Right renal pelvis (tissue), 4 donors: ENCODE measurements at regions not wholly inside any gene's neighbourhood (a gene's known extent, or its start where the extent isn't known, plus 50 kb on each side); places are given as distances from the start of the nearest gene placed in this dataset.

Experiments used
- DNase-seq, 4 donors: peaks; one replicate each; pipeline ENCODE4 v3.0.0-alpha.2; 2013; ENCODE audit warnings: low read depth in 4 of 4, low spot score in 3 of 4, missing footprints in 1 of 4

DNA sequence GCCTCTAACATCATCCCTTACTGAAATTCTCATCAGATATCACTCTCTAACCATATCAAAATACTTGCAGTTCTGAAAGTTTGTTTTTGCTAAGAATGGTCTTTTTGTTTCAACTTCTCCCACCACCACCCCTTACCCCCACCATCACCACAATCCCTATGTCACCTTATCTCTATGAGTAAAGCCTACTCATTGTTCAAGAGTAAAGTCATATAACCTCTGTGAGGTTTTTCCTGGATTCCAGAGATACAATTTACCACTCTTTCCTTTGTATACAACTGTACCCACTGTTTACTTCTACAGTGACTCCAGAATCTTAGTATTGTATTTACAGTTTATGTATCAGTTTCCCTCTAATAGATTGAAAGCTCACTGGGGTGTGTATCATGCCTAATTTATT is 158.0 kb upstream of the PCDH10 start:
- no peak for DNase-seq

DNA sequence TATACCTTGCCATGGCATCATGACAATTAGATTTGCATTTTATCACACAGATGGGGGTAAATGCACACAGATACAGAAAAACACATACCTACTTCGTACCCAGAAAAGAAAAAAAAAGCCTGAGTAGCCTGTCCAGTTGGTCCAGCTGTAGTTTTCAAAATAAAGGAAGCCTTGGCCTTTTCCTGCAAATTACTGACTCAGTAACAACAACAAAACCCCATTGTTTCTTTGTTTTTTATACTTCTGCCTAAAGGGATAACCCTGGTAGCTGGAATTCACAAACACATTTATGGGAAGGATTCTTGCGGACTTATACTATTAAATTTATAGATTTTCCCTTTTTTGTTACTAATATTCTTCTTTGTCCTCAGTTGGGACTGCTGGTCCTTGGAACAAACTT is 156.4 kb upstream of the PCDH10 start:
- DNase-seq: no peak

DNA sequence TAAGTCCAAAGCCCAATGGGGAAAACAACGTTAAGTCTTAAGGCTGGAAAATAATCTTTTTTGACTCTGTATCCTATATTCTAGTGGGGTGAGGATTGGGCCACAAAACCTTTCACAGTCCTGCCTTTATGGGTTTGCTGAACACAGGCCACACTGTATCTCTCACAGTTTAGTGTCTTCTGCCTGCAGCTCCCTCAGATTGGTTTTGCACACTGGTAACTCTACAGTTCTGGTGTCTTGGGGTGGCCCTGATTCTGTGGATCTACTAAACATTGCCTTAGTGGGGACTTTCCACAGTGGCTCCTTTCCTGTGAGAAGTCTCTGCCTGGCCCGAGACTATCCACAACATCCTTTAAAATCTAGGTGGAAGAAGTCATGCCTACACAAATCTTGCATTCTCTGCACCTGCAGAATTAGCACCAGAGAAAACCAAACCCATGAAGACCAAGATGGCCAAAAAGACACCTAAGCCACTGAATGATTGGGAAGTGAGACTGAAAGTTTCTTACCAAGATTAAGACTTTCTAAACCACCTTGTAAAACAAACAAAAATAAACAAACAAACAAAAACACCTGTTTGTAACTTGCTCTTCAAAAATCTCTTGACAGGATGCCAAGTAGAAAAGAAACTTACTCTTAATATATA is 150.4 kb upstream of the PCDH10 start:
- DNase-seq: no peak

DNA sequence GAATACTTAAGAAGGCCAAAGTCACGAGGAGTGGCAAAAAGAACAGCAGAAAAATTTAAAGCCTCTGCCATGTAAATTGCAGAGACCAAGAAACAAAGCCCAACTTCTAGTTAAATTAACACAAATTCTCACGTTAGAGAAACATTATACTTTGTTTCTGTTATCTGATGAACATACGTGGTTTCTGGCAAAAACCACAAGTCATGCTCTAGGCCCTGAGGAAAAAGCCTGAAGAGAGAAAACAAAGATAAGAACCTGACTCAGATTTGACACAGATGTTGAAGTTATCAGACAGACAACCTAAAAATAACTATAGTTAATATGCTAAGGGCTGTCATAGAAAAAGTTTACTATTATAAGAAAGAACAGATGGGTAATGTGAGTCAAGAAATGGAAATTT is 149.1 kb upstream of the PCDH10 start:
- DNase-seq: no peak

DNA sequence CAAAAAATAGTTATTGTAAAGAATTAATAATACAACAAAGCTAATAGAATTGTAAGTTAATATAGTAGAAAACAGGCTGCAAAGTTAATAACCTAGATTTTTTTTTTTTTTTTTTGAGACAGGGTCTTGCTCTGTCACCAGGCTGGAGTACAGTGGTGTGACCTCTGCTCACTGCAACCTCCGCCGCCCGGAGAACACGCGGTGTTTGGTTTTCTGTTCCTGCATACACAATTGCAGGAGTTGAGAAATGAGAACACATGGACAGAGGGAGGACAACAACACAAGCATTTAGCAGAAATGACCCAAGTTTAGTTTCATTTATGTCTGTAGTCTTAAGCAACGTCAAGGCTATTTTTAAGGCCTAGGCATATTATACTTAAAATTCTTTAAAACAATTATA is 145.9 kb upstream of the PCDH10 start:
- DNase-seq: no peak

DNA sequence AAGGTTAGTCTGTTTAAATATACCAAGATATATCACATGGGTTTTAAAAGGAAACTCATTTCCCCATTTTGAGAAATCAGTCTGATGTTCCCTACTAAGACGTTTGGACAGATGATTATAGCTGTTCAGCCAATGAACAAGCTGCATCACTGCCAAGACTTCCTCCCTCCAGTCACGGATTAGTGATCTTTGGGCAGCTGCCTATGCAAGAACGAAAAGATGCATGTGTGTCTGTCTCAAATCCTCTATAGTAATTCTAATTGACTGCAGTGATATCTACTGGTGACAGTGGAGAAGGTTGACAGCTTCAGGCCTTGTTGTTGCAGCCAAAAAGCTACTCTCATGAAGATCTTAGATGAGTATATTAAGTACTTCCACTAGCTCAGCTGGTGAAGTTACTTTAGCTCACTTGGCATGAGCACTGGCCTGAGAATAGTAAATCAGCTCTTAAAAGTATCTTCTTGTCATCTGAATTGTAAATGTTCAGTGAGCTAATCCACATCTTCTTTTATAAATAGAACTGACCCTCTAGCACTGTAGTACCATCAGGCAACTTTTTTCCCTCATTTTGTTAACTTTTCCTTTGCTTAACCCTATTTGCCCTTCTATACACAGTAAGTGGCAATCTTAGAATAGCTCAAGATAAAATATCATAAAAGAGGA is 134.5 kb upstream of the PCDH10 start:
- no peak for DNase-seq

DNA sequence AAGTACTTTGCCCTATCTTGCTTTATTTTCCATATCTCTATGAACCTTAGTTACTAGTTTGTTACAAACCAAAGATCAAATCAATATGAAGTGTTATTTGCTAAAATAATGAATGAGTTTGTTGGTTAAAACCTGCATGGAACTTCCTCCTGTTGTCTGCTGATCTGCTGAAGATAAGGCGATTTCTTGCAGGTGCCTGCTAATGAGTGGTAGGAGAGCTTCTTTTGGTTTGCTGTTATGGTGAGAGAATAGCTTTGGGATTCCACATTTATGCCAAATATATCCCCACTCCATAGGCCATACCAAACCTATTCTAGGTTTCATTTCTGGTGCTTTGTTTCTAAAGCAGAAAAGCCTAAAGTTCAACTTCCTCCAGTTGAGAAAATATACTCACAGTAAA is 103.8 kb upstream of the PCDH10 start:
- no peak for DNase-seq

DNA sequence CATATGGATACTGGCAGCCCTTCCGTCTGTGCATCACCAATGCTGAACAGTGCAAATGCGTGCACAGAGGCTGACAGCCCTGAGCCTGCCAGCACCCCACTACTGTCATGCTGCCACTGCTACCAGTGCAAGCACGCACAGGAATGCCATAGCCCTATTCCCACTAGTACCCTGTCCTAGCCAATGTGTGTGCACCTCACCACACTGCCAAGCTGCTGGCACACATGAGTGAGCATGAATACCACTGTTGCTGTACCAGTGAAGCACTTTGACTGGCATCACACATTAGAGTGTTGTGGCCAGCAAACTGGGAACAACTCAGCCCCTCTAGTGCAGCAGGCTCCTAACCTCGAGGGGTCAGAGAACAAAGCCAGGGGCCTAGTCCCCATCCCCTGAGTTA is 102.9 kb upstream of the PCDH10 start:
- no peak for DNase-seq

DNA sequence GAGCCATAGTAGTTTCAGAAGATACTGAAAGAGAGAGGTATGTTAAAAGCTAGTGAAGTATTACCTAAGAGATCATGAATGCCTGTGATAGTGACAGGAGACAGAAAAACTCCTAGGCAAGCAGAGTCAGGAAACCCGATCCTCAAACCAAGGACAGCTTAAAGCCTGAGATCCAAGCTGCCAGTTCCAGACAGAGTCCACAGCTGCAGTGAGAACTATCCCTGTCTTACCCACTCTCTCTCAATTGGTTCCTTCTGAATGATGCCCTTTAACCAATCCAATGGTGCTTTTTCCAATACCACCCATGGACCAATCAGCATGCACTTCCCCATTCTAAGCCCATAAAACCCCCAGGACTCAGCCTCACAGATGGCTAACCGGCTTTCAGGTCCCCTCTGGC is 90.4 kb upstream of the PCDH10 start:
- no peak for DNase-seq

DNA sequence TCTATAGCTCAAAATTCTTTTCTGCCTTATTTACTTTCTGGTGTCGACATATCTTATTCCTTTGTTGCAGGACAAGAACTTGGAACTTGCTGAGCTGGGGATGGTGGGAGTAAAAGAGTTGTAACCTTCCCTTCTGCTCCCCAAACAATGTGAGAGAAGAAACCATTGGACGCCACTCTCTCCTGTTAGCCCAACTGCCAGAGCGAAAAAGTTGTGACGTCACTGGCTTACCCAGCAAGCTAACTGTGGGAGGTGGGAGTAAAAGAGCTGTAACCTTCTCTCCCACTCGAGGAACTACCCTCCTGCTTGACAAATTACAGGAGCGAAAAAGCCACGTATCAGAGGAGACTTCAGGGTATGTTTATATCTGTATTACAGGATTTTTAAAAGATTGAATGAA is 90.0 kb upstream of the PCDH10 start:
- DNase-seq: no peak

DNA sequence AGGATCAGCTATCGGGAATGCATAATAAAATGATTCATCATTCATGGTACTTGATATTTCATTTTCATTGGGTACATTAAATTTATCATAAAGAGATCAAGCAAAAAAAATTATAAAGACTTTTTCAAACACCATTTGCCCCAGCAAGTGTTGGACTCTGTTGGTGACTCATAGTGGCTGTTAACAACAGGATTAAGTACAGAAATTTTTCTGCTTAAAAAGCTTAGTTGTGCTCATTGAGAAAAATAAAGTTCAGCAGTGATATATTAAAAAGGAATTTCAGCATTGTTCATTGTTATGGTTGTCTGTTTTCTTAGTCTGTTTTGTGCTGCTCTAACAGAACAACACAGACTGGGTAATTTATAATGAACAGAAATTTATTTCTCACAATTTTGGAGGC is 86.2 kb upstream of the PCDH10 start:
- no peak for DNase-seq

DNA sequence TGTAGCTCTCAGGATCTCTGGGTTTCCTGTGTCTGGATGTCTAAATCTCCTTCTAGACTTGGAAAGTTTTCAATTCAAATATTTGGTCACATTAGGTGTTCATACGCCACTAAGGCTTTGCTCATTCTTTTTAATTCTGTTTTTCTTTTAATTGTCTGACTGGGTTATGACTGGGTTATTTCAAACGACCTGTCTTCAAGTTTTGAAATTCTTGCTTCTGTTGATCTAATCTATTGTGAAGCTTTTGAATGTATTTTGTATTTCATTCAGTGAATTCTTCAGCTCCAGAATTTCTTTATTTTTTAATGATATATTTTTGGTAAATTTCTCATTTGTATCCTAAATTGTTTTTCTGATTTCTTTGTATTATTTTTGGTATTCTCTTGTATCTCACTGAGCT is 81.0 kb upstream of the PCDH10 start:
- no peak for DNase-seq

DNA sequence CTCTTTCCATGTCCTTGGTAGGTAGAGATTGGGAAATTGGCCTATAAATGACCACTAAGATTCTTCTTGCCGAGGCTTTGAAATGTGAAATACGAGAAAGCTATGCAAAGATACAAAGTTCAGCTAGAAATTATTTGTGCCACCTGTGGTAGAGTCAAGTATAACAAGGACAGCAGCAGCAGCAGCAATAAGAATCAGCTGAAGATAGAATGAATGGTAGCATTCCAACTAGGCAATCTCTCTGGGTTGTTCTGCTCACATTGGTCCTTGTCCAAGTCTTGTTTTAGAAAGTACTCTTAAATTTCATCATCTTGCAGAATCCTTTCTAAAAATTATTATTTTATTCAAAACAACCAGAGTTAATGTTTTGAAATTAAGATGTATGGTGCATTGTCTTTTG is 67.8 kb upstream of the PCDH10 start:
- DNase-seq: no peak

DNA sequence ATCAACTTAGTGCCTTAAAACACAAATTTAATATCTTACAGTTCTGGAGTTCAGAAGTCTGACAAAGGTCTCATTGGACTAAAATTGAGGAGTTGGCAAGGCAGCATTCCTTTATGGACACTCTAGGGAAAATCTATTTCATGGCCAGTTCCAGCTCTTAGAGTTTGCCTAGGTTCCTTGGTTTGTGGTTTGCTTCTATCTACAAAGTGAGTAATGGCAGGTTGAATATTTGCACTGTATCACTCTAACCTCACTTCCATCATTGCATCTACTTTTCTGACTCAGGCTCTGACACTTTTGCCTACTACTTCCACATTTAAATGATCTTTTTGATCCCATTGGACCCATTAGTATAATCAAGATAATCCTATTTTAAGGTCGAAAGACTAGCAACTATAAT is 64.7 kb upstream of the PCDH10 start:
- DNase-seq: no peak

DNA sequence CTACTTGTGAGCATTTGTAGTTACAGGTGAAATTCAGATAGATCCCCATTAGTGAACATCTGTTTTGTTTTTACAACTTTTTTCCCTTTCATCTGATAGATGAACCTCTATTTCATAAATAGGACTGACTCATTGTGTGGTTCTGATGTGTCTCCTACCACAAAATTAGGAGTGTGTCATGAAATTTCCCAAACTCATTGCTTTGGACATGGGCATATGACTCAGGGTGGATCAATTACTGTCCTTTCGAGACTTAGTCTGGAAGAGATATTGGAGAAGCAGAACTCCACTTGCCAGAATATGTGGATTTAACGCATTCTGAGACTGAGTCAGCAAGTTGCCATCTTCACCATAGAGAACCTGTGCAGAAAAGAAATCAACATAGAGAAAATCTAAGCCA is 53.5 kb upstream of the PCDH10 start:
- no peak for DNase-seq

DNA sequence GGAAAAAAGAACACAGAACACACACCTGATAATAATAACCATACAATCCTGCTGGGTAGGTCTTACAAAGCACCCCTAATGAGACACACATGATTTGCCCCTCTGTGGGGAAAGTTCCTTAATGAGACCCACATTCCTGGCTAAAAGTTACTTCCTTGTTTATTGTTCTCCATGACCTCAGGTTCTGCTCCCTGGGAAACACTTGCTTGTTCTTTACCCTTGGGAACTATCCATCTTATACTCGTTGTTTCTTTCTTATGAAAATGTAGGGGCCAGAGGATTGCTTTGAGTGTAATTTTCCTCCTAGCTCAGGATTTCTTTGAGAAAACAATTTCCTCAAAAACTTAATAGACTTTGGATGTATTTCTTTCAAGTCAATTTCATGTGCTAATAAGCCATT is 52.1 kb upstream of the PCDH10 start:
- DNase-seq: no peak
